SW480 (cell line): ENCODE measurements at regions not wholly inside any gene's neighbourhood (a gene's known extent, or its start where the extent isn't known, plus 50 kb on each side); places are given as distances from the start of the nearest gene placed in this dataset.

Experiments used
- DNase-seq: peaks from one replicate; pipeline ENCODE4 v3.0.0-alpha.2; 2016; ENCODE audit warnings: low spot score

- no peak for DNase-seq
Observed at GRCh38 chr2:129895061-129895460, 84.4 kb upstream of the RAB6C start.

GRCh38 chr2:129895526-129896082, 83.9 kb upstream of the RAB6C start:
- DNase-seq: no peak

- DNase-seq: no peak
Observed at GRCh38 chr2:129896226-129897100, 83.0 kb upstream of the RAB6C start.

DNA sequence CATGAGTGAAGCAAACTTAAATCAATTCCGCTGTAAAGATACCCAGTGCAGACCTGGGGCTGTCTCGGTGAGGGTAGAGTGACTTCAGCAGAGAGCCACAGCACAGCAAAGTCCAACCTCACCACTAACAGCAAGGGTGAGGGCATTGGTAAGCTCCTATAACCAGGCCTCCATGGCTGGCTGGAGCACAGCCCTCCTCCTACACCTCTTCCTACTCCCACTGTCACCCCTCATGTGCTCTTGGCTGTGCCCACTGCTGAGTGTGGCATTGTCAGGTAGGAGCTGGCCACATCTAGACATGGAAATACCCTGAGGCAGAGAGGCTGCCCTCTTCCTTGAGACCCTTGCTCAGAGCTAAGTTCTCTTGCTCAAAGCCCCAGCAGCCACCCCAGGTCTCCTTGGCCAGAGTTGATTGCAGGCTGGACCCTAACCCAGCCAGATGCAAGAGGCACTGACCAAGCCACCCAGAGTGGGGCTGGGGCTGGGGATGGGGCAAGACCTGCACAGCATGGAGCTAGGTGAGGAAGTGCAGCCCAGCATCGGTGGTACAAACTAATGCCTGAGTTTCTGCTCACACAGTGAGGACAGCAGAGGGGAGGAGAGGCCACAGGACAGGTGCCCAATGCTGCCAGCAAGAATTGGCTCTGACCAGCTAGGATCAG, 77.6 kb upstream of the RAB6C start:
- DNase-seq: no peak

- DNase-seq: no peak
Observed at GRCh38 chr2:129902731-129903585, 76.5 kb upstream of the RAB6C start.

DNA sequence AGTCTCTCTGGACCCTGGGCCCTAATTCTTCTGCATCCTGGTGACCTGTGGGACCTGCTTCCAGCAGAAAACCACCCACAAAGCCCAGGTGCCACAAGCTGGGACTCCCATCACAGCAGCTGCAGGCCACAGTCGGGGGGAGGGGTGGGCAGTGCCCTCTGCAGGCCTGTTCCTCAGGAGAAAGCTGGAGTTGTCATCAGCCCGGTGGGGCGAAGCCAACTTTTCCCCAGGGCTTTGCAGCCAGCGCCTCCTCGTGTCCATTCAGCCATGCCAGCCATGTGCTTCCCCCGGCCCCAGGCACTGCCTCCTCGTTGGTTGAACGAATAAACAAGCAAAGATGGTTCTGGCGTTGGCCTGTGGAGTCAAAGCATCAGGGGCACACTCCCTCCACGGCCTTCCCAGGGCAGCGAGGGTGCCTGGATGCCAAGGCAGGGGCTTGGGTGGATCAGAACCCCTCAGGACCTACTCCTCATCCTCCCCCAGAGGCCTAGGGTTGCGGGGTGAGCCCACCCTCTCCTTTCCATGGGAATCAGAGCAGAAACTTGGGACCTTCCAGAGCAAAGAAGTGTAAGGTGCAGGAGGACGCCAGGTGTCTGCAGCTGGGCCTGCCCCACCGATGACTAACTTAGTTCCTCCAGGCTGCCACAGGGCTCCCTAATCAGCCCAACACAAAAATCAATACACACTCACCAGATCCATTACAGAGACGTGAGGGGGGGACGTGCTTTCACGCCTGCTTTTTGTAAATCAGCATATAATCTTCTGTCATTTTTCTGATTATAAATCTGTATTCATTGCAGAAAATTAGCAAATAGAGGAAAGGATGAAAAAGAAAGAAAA, 75.7 kb upstream of the RAB6C start:
- DNase-seq: no peak

DNA sequence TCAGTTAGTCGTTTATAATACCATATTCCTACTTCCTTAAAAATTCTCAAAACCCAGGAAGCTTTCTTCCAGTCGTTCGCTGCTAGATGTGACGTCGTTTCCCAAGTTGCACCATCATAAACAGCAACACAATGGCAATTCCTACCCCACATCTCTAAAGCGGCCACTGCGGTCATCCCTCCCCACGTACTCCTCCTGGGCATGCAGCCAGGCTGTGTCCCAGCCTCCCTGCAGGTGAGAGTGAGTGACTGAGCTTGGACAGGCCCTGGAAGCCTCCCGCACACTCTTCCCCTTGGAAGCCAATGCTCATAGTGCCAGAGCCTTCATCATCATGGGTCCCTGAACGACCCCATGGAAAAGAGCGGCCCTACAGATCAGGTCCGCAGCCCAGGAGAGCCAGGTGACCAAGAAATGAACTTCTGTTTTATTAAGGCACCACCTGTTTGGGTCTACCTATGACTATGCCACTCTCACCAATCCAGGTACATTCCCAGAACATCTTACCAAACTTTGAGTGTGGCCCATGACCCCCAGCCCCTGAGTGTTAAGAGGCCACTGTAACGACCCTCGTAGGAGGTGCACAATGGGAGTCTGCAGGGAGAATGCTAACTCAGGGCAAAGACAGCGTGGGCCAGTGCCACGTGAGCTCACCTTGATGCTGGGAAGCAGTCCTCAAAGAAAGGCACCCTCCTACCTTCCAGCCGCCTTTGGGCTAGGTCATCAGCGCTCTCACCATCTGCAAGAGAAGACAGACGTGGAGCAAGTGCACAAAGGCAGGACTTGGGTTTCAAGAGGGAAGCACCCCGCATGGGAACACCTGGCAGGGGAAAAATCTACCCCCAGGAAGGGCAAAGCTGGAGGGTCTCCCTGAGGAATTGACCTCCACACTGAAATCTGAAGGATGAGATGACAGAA, 74.7 kb upstream of the RAB6C start:
- no peak for DNase-seq

- DNase-seq: no peak
Observed at GRCh38 chr2:129905664-129906081, 73.8 kb upstream of the RAB6C start.

DNA sequence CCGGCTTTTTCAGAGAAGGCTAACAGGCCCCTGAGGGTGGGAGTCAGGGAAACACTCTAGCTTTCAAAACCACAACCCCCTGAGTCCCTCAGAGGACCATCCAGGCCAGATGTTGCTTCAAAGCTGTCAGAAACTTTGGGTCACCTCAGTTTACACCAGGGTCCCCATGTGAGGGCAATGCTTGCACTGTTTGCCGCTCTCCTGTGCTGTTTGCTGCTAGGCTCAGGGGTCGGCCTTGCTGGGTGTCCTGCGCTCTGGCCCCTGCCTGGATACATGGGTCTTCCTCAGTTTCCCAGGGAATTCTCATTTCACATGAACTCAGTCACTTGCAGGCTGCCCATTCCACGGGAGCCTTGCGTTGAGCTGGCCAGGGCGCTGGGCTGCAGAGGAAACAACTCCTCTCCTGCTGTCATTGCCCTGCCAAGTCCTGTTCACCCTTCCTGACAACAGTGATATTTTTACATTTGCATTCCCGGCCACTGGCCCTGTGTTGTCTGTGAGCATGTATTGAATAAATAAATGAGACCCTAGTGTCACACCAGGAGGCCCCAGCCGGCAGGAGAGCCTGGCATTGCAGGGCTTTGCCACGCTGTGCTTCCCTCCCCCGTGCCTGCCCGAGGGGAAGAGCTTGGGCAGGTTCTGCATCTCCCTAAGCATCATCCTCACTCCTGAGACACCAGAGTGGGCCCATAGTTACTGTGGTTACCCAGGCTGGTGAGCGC, 73.2 kb upstream of the RAB6C start:
- DNase-seq: no peak

DNA sequence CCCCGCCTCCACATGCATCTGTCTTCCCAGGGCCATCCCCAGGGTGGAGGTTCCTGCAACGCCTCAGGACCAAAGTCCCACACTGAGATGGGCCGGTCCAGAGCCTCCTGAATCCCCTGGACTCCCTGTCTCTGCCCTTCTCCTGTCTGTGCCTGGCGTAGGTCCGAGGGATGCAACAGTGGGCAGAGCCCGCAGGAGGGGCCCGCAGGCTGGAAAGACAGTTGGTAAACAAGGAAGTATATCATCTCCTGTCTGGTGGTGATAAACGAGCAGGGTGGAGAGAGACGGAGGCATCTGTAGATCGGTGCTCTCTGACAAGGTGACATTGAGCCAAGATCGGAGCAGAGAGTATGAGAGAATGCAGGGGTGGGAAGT, 72.6 kb upstream of the RAB6C start:
- no peak for DNase-seq

GRCh38 chr2:129907256-129907998, 72.0 kb upstream of the RAB6C start:
- no peak for DNase-seq

GRCh38 chr2:129908721-129909373, 70.6 kb upstream of the RAB6C start:
- no peak for DNase-seq

DNA sequence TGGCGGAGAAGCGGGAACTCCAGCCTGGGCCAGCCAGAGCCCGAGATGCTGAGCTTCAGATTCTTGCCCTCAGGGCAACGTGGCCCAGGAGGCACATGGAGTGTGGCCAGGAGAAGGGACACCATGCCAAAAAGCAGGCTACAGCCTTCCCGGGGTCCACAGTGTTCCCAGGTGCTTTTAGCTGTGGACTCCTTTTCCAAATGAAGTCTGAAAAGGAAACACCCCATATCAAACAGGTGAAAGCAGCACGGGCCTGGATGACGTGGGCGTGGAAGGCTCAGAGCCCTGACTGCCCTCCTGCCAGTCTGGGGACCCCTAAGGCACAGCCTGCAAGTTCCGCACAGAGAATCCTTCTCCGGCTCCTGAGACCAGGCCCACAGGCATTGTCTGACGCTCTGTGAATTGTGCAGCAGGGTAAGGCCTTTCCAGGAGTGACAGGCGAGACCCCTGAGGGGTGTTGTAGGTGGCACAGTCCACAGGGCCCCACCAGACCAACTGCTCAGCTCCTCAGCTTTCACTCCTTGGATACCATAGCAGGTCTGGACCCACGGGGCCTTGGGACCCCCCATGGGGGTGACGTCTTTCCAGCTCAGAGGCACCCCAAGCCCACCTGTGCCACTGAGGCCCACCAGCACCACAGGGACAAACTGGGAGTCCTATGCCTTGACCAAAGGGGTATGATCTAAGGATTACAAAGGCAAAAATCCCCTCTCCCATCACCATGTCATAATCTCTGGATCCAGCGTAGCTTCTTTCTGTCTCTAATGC, 69.6 kb upstream of the RAB6C start:
- no peak for DNase-seq

- DNase-seq: no peak
Observed at GRCh38 chr2:129910446-129911362, 68.8 kb upstream of the RAB6C start.

DNA sequence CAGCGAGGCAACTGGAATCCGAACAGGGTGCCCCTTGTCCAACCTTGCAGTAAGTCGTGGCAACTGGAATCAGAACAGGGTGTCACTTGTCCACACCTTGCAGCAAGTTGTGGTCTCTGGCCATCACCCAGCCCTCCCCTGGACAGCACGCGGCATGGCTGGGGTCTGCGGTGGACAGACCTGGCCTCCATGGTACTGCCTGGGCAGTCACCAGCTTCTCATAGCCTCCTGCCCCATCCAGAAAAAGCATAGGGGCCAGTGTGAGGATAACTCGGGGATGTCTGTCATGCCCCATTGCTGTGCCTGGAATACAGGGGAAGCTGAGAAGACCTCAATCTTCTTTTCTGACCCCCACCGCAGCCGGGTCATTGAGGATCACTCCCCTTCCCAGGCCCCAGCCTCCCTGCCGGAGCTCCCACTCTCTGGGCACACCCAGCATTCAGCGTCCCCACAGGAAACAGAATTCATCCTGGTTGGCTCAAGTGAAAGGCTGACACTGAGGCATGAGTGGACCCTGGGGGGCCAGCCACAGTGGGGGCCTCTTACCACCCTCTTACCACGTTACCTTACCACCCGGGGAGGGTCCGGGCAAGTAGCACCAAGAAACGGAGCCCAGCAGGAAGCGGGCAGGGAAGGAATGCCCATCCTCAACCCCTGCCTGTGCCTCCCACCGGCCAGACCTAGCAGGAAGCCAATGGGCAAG, 68.0 kb upstream of the RAB6C start:
- DNase-seq: no peak
